HUES64 (cell line): ENCODE measurements at regions not wholly inside any gene's neighbourhood (a gene's known extent, or its start where the extent isn't known, plus 50 kb on each side); places are given as distances from the start of the nearest gene placed in this dataset.

Source experiments
- H3K27ac ChIP-seq: 2 replicates; pipeline ENCODE4 v1.7.0; 2013; ENCODE audit warnings: low read depth, low read length, inconsistent platforms
- H3K27me3 ChIP-seq: 2 replicates; pipeline ENCODE4 v1.6.1; 2013; ENCODE audit warnings: mild to moderate bottlenecking, low read length; ENCODE audit not compliant: insufficient read depth
- H3K36me3 ChIP-seq: 2 replicates; pipeline ENCODE4 v1.6.1; 2013; ENCODE audit warnings: mild to moderate bottlenecking, low read length; ENCODE audit not compliant: insufficient read depth
- H3K4me1 ChIP-seq: 2 replicates; pipeline ENCODE4 v1.6.1; 2013; ENCODE audit warnings: mild to moderate bottlenecking, low read length, moderate library complexity; ENCODE audit not compliant: insufficient read depth
- H3K4me3 ChIP-seq: 2 replicates; pipeline ENCODE4 v1.5.1; 2013; ENCODE audit warnings: mild to moderate bottlenecking, low read length, moderate library complexity
- H3K9ac ChIP-seq: 2 replicates; pipeline ENCODE4 v1.6.1; 2013; ENCODE audit warnings: mild to moderate bottlenecking, low read depth, low read length
- H3K9me3 ChIP-seq: 2 replicates; pipeline ENCODE4 v1.6.1; 2013; ENCODE audit warnings: low read depth, low read length; ENCODE audit not compliant: insufficient read depth
- WGBS: fragments of 150-250, 120-280 bp; methylation state at CpG from one replicate; pipeline ENCODE4 v1.1.7; 2013; ENCODE audit warnings: missing lambda C conversion rate; 5-methylcytosine and 5-hydroxymethylcytosine counted together

DNA sequence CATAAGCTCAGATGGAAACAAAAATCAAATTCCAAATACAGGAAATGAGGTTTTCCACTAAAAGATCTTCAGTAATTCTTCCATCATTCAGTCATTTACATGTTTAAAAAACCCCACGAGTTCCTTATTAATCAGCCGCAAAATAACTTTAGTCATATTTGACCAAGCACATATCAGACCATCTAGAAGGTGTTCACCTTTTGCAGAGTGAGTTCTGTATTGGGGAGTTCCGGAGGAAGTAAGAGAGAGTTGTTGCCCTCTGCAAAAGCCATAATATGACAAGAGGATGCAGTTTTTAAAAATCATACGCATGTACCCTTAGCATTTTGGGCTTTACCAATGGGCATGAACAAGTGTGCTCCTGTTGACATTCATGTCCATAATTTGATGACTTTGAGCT, 61.6 kb downstream of the CCR1 start:
- Histone ChIP-seq H3K9ac (no peak overlapping the region), H3K27me3 (no peaks in the 10 kb centered on the region), H3K9me3 (no peaks in the 10 kb centered on the region), H3K36me3 (no peaks in the 10 kb centered on the region), H3K4me3 (no peak overlapping the region), H3K27ac (no peak overlapping the region), H3K4me1 (no peaks in the 10 kb centered on the region)
- WGBS, result 91% methylated on average over 4 of the region's 4 CpGs

DNA sequence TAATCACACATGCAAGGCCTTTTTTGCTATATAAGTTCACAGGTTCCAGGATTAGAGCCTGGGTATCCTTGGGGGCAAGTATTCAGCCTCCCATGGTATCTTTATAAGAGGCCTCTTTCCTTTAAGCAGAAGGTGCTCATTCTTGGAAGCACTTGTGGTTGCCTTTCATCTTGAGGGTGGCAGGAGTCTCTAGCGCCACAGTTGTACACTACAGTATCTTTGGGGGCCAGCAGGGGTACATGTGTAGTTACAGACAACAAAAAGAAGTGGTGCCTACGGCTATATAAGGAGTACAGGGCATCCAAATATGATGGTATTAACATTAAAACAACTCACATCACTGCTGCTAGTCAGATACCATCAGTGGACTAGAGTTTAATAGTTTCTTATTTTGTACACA, 62.1 kb downstream of the CCR1 start:
- Histone ChIP-seq H3K4me3 (no peak overlapping the region), H3K9ac (no peak overlapping the region), H3K9me3 (no peaks in the 10 kb centered on the region), H3K36me3 (no peaks in the 10 kb centered on the region), H3K4me1 (no peaks in the 10 kb centered on the region), H3K27me3 (no peaks in the 10 kb centered on the region), H3K27ac (no peak overlapping the region)
- 70% methylated on average over 2 of the region's 2 CpGs for WGBS

DNA sequence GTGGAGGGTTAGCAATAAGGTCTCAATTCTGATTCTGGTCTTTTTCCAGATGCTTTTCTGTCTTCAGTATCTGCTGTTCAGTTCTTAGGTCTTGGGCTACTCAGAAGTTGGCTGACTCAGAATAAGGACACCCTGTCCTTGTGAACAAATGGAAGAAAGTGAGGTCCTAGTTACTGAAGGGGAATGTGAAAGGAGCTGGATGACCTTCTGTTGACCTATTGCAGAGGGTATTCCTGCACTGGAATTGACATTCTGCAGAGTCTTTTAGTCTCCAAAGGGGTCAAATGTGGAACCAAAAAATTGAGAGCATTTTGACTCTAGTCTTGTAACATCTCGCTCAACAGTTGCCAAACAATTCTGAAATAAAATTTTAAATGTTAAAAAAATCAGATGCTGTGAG, 63.0 kb downstream of the CCR1 start:
- Histone ChIP-seq H3K4me1 (no peaks in the 10 kb centered on the region), H3K36me3 (no peaks in the 10 kb centered on the region), H3K4me3 (no peak overlapping the region), H3K27ac (no peak overlapping the region), H3K9ac (no peak overlapping the region), H3K27me3 (no peaks in the 10 kb centered on the region), H3K9me3 (no peaks in the 10 kb centered on the region)
- WGBS, result 94% methylated on average over 1 of the region's 1 CpG

DNA sequence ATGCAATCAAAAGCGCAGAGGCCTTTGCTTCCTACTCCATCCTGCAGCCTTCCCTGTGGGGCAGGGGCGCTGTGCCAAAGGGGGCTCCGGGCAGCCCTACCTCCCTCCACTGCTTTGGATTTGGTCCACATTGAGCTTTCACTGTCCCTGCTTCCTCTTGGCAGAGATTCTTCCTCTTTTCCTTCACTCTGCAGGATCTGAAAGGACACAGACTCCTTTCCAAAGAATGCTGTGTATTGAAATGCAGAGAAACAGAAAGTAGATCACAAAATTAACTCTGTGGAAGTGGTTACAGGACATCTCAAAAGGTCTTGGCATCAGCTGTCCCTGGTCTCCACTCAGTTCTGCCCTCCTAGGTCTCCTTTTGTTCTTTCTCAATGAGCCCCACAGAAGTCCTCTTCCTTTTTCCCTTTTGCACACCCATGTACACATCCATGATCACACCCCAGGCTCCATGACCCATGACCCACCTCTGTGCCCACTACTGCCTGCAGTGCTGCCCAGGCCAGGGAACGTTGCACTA, 64.1 kb downstream of the CCR1 start:
- Histone ChIP-seq H3K9me3 (no peaks in the 10 kb centered on the region), H3K27ac (no peak overlapping the region), H3K4me1 (no peaks in the 10 kb centered on the region), H3K27me3 (no peaks in the 10 kb centered on the region), H3K36me3 (no peaks in the 10 kb centered on the region), H3K9ac (no peak overlapping the region), H3K4me3 (no peak overlapping the region)
- WGBS, result 95% methylated on average over 4 of the region's 4 CpGs

DNA sequence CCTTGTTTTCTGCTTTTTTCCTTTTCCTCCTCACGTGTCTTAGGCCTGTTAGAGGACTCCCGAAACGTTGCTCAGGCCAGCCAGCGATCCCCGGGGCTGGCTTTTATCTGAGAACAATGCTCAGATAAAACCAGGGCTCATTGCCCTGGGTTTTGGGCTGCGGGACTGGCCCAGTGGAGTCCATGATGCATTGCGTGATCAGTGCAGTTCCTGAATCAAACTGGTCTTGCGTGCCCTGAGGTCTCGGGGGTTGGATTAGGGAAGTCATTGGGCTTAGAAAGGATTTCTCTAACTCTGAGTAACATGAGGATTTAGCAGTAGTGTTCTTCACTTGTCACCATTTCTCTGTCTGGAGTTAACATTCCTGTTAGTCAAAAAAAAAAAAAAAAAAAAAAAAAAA, 66.3 kb downstream of the CCR1 start:
- 88% methylated on average over 9 of the region's 9 CpGs for WGBS
- H3K27me3 ChIP-seq, result no peaks in the 10 kb centered on the region

DNA sequence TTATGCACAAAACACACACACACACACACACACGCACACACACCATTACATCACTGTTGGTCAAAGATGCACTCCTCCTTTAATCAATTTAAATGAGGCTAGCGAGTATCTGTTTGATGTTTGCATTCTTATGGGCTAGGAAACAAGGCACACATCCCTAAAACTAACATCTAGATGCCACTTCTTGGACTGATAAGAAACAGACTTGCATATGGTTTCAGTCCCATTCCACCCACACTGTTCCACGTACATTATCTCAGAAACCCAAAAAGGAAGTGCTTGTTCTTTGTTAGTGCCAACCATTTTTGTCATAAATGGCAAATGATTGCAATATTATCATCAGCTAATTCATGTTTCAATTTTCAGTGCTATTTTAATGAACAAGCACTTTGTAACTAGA, 69.5 kb downstream of the CCR1 start:
- H3K27me3 ChIP-seq, result no peaks in the 10 kb centered on the region
- no peaks in the 10 kb centered on the region for H3K9me3 ChIP-seq
- no peak overlapping the region for H3K27ac ChIP-seq
- no peaks in the 10 kb centered on the region for H3K4me1 ChIP-seq
- WGBS, result 100% methylated on average over 3 of the region's 3 CpGs
- H3K4me3 ChIP-seq, result no peak overlapping the region
- no peaks in the 10 kb centered on the region for H3K36me3 ChIP-seq
- no peak overlapping the region for H3K9ac ChIP-seq

More for the DNA sequence above, 66.3 kb downstream of the CCR1 start:
- H3K4me3 ChIP-seq, result no peak overlapping the region
- H3K4me1 ChIP-seq, result no peaks in the 10 kb centered on the region
- H3K36me3 ChIP-seq, result no peaks in the 10 kb centered on the region
- H3K9ac ChIP-seq, result no peak overlapping the region
- H3K27ac ChIP-seq, result no peak overlapping the region
- no peaks in the 10 kb centered on the region for H3K9me3 ChIP-seq

DNA sequence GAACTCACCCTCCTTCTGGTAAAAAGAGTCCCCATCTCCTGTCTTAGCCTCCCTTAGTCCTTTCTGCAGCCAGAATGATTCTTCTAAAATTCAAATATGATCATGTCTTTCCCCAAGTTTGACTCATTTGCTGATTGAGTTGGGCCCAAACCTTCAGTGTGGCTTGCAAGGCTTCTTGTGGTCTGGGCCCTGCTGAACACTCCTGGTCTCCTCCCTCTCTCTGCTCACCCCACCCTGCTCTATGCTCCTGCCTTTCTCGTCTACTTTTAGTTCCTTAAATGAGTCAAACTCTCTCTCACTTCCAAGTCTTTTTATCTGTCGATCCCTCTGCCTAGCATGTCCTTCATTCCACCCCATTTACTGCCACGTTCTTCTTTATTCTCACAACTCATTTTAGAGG, 72.6 kb downstream of the CCR1 start:
- H3K9ac ChIP-seq, result no peak overlapping the region
- H3K27me3 ChIP-seq, result no peaks in the 10 kb centered on the region
- WGBS, result 90% methylated on average over 3 of the region's 3 CpGs
- no peaks in the 10 kb centered on the region for H3K4me1 ChIP-seq
- no peaks in the 10 kb centered on the region for H3K36me3 ChIP-seq
- H3K9me3 ChIP-seq, result no peaks in the 10 kb centered on the region
- no peak overlapping the region for H3K4me3 ChIP-seq
- H3K27ac ChIP-seq, result no peak overlapping the region

DNA sequence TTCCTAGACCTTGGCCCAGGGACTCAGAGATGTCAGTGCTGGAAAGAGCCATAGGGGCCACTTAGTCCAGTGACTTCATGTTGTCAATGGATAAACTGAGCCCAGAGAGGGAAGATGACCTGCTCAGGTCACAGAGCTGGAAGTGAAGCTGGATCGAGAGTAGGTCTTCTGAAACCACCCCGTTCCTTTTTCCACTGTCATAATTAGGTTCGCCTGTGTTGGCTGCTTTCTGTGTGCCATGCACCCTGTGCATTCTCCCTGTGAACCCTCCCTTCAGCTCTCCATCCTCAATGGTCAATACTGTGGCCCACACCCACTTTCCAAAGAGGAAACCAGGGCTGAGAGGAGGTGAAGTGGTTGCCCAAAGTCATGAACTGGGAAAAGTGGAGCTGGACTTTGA, 74.8 kb downstream of the CCR1 start:
- no peaks in the 10 kb centered on the region for H3K4me1 ChIP-seq
- no peak overlapping the region for H3K27ac ChIP-seq
- H3K9ac ChIP-seq, result no peak overlapping the region
- H3K27me3 ChIP-seq, result no peaks in the 10 kb centered on the region
- H3K9me3 ChIP-seq, result no peaks in the 10 kb centered on the region
- H3K4me3 ChIP-seq, result no peak overlapping the region
- H3K36me3 ChIP-seq, result no peaks in the 10 kb centered on the region
- 88% methylated on average over 3 of the region's 3 CpGs for WGBS

DNA sequence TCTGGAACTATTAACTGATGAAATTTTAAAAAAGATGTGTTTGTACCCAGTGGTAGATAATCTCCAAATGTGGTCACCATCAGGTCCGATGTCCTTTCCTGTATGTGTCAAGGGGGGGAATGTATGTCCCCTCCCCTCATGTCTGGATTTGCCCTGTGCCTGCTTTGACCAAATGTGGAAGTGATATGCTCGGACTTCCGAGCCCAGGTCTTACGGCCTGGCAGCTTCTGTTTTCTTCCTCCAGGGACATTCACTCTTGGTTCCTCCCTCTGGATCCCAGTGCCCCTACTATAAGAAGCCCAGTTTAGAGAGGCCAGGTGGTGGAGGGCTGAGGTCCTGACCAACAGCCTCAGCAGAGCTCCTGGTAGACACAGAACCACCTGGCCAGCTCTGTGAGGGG, 75.5 kb downstream of the CCR1 start:
- no peaks in the 10 kb centered on the region for H3K4me1 ChIP-seq
- H3K36me3 ChIP-seq, result no peaks in the 10 kb centered on the region
- 91% methylated on average over 4 of the region's 4 CpGs for WGBS
- no peaks in the 10 kb centered on the region for H3K27me3 ChIP-seq
- no peak overlapping the region for H3K9ac ChIP-seq
- H3K4me3 ChIP-seq, result no peak overlapping the region
- H3K9me3 ChIP-seq, result no peaks in the 10 kb centered on the region
- H3K27ac ChIP-seq, result no peak overlapping the region

DNA sequence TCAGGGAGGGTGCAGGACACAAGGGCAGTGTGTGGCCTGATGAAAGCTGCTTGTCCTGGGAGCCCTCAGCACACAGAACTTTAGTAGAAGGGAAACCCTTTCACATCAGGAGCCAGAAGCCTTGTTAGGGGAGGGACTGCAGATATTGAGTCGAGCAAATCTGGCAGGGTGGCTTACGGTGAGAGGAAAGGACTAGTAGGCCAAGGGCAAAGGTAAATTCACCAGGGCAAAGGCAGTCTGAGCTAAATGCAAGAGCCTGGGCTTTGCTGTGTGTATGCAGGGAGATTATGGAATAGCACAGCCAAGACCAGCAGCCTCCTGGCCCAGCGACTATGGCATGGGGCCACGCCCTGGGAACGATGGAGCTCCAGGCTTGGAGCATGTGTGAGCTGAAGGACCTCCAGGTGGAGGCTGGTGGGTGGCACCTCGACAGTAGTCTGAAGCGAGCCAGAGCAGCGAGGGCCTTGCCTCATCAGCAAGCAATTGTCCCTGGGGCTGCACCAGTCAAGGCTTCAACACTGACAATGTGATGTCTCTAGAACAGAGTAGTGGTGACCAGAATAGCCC, 76.1 kb downstream of the CCR1 start:
- no peaks in the 10 kb centered on the region for H3K27me3 ChIP-seq
- H3K27ac ChIP-seq, result no peak overlapping the region
- H3K9ac ChIP-seq, result no peak overlapping the region
- no peak overlapping the region for H3K4me3 ChIP-seq
- H3K9me3 ChIP-seq, result no peaks in the 10 kb centered on the region
- H3K36me3 ChIP-seq, result no peaks in the 10 kb centered on the region
- no peaks in the 10 kb centered on the region for H3K4me1 ChIP-seq
- WGBS, result 91% methylated on average over 8 of the region's 8 CpGs

DNA sequence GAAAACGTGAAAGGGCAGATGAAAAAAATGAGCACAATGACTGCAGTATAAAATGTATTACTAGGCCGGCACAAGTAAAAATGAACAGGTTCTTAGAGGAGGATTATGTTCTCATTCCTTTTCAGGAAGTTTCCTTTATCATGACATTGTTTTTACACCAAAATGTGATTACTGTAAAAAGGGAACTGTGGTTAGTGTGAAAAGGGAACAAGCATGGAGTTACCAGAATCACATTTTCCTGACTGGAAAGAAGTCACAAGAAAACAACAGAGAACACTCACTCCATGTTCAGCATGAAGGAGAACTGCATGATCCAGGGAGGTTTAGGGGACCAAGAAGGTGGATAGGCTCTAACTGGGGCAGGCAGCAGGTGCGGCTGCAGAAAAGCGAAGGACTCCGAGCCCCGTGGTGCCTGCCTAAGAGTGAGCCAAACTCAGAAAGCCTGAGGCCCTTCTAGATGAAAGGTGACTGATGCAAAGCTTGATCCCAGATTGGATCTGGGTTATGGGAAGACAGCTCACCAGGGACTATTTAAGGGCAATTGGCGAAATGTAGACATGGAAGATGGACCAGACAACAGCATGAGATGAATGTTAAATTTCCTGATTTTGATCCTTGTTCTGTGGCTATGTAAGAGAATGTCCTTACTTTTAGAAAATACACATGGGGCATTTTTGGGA, 77.3 kb downstream of the CCR1 start:
- Histone ChIP-seq H3K4me1 (no peaks in the 10 kb centered on the region), H3K9ac (no peak overlapping the region), H3K4me3 (no peak overlapping the region), H3K36me3 (no peaks in the 10 kb centered on the region), H3K9me3 (no peaks in the 10 kb centered on the region), H3K27ac (no peak overlapping the region), H3K27me3 (no peaks in the 10 kb centered on the region)
- WGBS, result 87% methylated on average over 7 of the region's 7 CpGs
